H1 (cell line): ENCODE measurements at regions not wholly inside any gene's neighbourhood (a gene's known extent, or its start where the extent isn't known, plus 50 kb on each side); places are given as distances from the start of the nearest gene placed in this dataset.

Source experiments
- BACH1 ChIP-seq: IDR thresholded peaks from 2 replicates; pipeline ENCODE4 v1.6.1; 2012; ENCODE audit warnings: low read length, improper control_type of control experiment
- CHD2 ChIP-seq: IDR thresholded peaks from 2 replicates; pipeline ENCODE4 v1.6.1; 2012; ENCODE audit warnings: low read length, improper control_type of control experiment
- CREB1 ChIP-seq: IDR thresholded peaks from 2 replicates; pipeline ENCODE4 v1.6.1; 2012; ENCODE audit warnings: inconsistent platforms
- CTCF ChIP-seq, 3 experiments: IDR thresholded peaks; 1 replicate in 2 of 3; 2 replicates in 1 of 3; pipeline versions ENCODE4 v1.5.1 to v1.6.1; 2011; ENCODE audit warnings: low read length in 3 of 3, mild to moderate bottlenecking in 3 of 3, inconsistent platforms in 2 of 3, low read depth in 1 of 3, moderate library complexity in 1 of 3; ENCODE audit not compliant: insufficient read depth in 1 of 3; ENCODE audit errors: control extremely low read depth in 1 of 3
- EP300 ChIP-seq, 2 experiments: IDR thresholded peaks; 1 replicate in 1 of 2; 2 replicates in 1 of 2; pipeline ENCODE4 v1.6.1; 2011 to 2012; ENCODE audit warnings: low read depth in 2 of 2, low read length in 2 of 2, mild to moderate bottlenecking in 2 of 2, borderline replicate concordance in 1 of 2, inconsistent platforms in 1 of 2, moderate library complexity in 1 of 2
- SP2 ChIP-seq: IDR thresholded peaks from 2 replicates; pipeline ENCODE4 v1.6.1; 2012; ENCODE audit warnings: mild to moderate bottlenecking, low read length, inconsistent platforms

- TF ChIP-seq EP300 (IDR thresholded peaks at IDR 0.05; ENCODE audit: borderline replicate concordance in 1 of 2, low read depth in 2 of 2, low read length in 2 of 2) (no peak), CTCF (IDR thresholded peaks at IDR 0.05; ENCODE audit: control extremely low read depth in 1 of 3, insufficient read depth in 1 of 3, low read depth in 1 of 3, low read length in 3 of 3) (no peak), SP2 (no peak), CHD2 (no peak), CREB1 (no peak), BACH1 (no peak)
These were observed 64.6 kb upstream of the CLDN14 start for GRCh38 chr21:36544545-36544944.
